WI38 (cell line): ENCODE measurements at regions not wholly inside any gene's neighbourhood (a gene's known extent, or its start where the extent isn't known, plus 50 kb on each side); places are given as distances from the start of the nearest gene placed in this dataset.

Experiments
- H3K4me3 ChIP-seq: 2 replicates; pipeline ENCODE4 v1.5.1; 2011; ENCODE audit warnings: low read depth, mild to moderate bottlenecking, control low read depth, low read length
- CTCF ChIP-seq: IDR thresholded peaks from 2 replicates; pipeline ENCODE4 v1.5.1; 2012; ENCODE audit warnings: low read depth, mild to moderate bottlenecking, control low read depth, low read length

- TF ChIP-seq CTCF: no peak
- H3K4me3 ChIP-seq: no peak overlapping the region
Measured at GRCh38 chr6:164415832-164416563, 893.4 kb downstream of the C6orf118 start.

GRCh38 chr6:164414695-164415094, 894.7 kb downstream of the C6orf118 start:
- TF ChIP-seq CTCF: no peak

GRCh38 chr6:164412566-164412965, 896.8 kb downstream of the C6orf118 start:
- TF ChIP-seq CTCF: no peak
- H3K4me3 ChIP-seq: no peak overlapping the region

More at GRCh38 chr6:164414695-164415094, 894.7 kb downstream of the C6orf118 start:
- H3K4me3 ChIP-seq: no peak overlapping the region

- no peak overlapping the region for H3K4me3 ChIP-seq
- no peak for TF ChIP-seq CTCF
Measured at GRCh38 chr6:164410017-164410416, 899.4 kb downstream of the C6orf118 start.

GRCh38 chr6:164409309-164410009, 899.9 kb downstream of the C6orf118 start:
- H3K4me3 ChIP-seq: no peak overlapping the region
- no peak for TF ChIP-seq CTCF

- H3K4me3 ChIP-seq: no peak overlapping the region
- no peak for TF ChIP-seq CTCF
Measured at GRCh38 chr6:164408868-164409267, 900.5 kb downstream of the C6orf118 start.

- no peak for TF ChIP-seq CTCF
Measured at GRCh38 chr6:164404812-164405488, 904.5 kb downstream of the C6orf118 start.

More at GRCh38 chr6:164404812-164405488, 904.5 kb downstream of the C6orf118 start:
- H3K4me3 ChIP-seq: no peak overlapping the region
